Stimulated activated naive CD8-positive, alpha-beta T cell treated with anti-CD3 and anti-CD28 coated beads, Interleukin-15, Interleukin-2, amounts not matched to agents 100 U/mL and 50 U/mL, for 24 hours (primary cell): ENCODE measurements at regions not wholly inside any gene's neighbourhood (a gene's known extent, or its start where the extent isn't known, plus 50 kb on each side); places are given as distances from the start of the nearest gene placed in this dataset.

Source experiments
- ATAC-seq: fragments of 150-1000 bp; cut with Tn5 transposase; one replicate; pipeline ENCODE4 v1.10.0; 2021
- DNase-seq: peaks from one replicate; pipeline ENCODE4 v3.0.0; 2021

DNA sequence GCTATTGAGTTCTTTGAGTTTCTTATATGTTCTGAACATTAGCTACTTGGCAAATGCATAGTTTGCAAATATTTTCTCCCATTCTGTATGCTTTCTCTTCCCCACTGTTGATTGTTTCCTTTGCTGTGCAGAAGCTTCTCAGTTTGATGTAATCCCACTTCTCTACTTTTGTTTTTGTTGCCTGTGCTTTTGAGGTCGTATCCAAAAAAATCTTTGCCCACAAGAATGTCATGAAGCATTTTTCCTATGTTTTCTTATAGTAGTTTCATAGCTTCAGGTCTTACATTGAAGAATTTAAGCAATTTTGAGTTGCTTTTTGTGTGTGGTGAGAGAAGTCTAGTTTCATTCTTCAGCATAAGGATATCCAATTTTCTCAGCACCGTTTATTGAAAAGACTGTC lies 536.7 kb upstream of the ARGLU1 start:
- DNase-seq (no peak), ATAC-seq (no peak)

DNA sequence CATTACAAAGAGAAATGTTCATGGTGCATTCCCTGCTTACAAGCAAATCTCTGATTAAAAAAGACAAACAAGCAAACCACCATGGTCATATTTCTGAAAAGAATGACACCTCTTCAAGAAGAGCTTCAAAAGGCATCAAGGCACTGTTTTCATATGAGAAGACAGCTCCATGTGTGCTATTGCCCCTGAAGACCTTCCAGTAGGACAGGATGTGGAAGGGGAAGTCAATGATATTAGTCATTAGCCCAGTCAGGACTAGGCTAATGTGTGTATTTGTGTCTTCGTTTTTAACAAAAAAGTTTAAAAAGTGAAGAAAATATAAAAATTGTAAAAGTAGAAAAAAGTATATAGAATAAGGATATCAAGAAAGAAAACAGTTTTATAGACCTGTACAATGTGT lies 534.7 kb upstream of the ARGLU1 start:
- ATAC-seq (no peak), DNase-seq (no peak)

DNA sequence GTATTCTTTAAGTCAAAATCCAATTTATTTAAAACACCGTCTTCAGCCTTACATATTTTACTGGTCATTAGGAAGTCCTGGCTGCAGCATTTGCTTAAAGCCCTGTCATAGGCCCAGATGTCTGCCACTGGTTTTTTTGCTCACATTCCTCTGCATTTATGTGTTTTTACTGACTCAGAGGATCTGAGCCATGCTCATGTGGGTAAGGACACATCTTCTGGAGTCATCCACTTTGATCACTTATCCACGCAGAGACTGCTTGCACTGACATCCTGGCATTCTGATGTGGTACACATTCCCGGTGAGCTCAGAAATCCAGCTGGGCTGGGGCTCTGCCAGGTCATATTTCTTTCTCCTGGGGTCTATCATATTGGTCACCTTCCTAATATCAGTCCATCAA lies 531.7 kb upstream of the ARGLU1 start:
- no peak for DNase-seq

DNA sequence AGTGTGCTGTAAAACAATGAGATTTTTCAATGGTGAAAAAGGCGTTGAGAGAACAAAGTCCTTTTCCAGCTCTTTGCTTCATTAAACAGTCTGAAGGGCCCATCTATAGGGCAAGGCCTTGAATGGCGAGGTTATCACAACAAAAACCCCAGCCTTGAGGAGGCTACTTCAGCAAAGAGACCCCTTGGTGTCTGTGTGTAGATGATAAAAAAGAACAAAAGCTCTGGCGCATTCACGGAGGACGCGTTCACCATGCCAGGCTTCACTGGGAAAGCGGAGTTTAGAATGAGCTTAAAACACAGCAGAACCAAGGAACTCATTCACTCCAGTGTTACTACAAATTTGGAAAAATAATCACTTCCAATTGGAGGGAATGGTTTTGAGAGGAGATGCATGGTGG lies 530.0 kb upstream of the ARGLU1 start:
- ATAC-seq (no peak), DNase-seq (no peak)

More for the DNA sequence above, 531.7 kb upstream of the ARGLU1 start:
- ATAC-seq: no peak

DNA sequence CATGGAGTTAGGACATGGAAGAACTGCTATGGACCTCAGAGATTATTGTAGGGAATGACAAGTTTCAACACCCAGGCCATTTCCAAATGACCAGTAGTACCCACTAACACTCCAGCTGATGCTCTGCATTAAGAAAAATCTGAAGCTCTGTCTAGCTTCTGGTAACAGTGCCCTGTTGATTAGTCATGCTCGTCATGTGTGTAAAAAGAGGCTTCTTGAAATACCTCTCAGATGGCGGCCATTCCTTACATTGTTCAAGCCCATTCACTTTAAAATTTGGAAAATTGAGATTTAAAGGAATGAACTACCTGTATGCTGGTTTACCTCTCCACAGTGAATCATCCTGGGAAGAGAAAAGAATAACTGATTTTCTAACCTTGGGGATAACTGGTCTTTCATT lies 527.9 kb upstream of the ARGLU1 start:
- ATAC-seq (no peak), DNase-seq (no peak)

DNA sequence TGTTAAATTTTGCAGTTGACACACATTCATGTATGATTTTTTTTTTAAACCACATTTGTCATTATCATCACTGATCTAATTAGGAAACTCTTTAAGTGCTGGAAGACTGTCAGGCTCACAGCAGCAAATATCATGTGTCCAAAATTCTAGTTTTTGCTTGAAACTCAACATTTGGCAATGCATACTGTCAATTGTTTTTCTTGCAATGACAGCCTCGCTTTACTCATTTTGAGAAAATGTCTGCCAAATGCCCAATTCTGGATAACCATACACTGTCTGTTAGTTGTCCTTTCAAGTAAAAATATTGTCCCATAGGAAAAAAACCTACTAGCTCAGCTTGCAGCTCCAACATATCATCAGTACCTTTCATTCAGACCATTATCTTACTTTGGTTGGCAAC lies 523.9 kb upstream of the ARGLU1 start:
- DNase-seq: no peak
- ATAC-seq: no peak

DNA sequence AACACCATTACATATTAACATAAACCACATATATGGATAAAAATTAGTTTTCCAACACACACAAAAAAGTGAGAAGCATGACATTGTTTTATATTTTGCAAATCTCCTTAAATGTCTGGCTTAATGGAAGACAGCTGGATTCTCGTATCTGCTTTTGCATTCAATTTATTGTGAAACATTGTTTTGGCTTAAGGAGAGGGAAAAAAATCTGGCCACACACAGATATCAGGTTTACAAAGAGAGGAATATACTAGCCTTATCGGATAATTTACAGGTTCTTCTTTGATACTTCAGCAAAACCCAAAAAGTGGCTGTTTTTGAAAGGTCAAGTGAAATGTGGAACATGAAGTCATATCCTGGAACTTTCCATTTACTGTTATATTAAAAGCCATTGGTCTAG lies 523.5 kb upstream of the ARGLU1 start:
- ATAC-seq: no peak

DNA sequence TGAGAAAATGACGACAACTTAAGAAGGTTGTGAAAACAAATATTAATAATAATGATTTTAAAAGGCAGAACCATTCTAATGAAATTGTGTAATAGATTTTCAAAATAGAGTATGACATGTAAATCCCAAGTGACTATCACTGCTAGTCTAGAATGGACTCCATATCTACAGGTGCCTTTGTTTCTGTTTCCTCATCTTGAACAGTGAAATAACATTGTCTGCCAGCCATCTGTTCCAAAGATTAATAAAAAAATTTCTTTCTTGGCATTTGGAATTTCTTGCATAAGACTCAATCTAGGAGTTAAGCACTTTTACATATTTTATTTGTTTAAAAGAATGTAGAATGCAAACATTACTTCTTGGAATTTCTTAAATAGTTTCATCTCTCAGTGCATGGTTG lies 520.1 kb upstream of the ARGLU1 start:
- DNase-seq (no peak), ATAC-seq (no peak)

More for the DNA sequence above, 523.5 kb upstream of the ARGLU1 start:
- DNase-seq: no peak

DNA sequence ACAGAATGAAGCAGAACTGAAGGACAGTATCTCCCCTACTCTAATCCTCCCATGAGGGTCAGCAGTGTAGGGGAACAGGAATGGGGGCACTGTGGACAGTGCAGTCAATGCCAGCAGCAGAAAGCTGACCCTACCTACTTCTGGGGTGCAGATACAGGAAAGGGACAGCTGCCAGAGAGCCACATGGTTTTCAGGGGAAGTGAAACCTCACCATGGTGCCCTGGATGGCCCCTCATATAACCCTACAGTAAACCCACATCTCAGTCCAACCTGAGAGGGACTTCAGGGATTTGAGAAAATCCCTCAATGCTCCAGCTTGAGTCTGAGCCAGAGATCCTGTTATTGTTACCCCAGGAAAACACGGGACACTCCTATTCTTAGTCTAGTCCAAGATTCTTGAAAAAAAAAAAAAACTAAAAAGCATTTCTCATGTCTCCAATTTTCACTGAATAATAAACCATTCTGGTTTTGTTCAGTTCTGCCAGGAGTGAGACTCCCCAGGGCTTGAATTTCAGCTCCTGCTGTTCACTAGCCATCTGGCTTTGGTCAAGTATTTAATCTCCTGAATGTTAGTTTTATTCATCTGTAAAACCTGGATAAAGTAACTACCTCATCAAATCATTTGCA lies 511.6 kb upstream of the ARGLU1 start:
- DNase-seq: no peak
- ATAC-seq: no peak

DNA sequence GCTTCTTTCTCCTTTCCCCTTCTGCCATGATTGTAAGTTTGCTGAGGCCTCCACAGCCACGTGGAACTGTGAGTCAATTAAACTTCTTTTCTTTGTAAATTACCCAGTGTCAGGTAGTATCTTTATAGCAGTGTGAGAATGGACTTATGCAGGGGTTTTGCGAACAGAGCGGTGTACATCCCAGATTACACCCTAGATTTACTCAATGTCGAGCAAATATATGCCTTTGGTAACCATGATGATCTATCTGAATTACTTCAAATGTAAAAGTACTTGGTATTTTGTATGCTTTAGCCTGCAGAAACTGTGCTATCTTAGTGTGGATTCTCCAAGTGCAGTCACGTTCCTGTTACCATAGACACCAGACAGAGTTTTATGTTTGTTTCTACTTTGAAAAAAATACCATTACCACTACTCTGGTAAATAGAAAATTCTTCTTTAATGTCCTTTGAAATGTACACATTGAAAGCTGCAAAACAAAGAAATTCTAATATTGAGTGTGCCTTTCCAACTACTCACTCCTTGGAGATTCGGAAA lies 510.4 kb upstream of the ARGLU1 start:
- DNase-seq: no peak
- no peak for ATAC-seq

DNA sequence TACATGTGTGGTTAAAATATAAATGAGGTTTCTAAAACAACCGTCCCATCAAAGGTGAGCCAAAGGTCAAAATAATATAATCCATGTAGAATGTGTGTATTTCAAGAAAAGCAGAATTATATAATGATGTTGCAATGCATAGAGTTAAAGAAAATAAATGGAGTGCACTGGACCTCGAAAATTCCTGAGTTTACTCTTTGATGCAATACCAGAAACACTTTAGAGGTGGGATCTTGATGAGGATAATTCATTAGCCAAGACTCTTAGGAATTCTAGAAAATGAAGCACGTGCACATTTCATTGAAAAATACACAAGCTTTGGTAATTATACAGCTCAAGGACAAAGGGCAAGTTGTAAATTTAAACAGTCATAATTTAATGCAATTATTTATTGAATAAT lies 508.9 kb upstream of the ARGLU1 start:
- DNase-seq (no peak), ATAC-seq (no peak)

DNA sequence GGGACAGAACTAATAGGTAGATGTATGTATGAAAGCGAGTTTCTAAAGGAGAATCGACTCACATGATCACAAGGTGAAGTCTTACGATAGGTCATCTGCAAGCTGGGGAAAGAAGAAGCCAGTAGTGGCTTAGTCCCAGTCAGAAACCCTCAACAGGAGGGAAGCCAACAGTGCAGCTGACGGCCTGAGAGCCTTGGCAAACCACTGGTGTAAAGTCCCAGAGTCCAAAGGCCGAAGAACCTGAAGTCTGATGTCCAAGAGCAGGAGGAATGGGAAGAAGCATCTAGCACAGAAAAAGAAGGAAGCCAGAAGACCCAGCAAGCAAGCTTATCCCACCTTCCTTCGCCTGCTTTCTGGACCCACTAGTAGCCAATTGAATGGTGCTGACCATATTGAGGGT lies 507.6 kb upstream of the ARGLU1 start:
- no peak for ATAC-seq
- no peak for DNase-seq

DNA sequence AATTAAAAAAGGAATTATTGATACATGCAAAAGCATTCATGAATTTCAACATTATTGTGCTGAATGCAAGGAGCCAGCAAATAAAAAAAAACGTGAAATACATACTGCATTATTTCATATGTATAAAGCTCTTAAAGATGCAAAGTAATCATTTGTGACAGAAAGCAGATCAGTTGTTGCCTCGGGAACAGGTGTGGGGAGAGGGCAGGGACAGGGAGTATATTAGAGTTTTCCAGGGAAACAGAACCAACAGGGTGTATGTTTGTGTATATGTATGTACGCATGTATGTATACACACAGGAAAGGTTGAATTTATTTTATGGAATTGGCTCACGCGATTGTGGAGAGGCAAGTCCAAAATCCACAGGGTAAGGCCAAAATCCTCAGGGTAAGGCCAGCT lies 502.9 kb upstream of the ARGLU1 start:
- no peak for ATAC-seq
- DNase-seq: no peak

DNA sequence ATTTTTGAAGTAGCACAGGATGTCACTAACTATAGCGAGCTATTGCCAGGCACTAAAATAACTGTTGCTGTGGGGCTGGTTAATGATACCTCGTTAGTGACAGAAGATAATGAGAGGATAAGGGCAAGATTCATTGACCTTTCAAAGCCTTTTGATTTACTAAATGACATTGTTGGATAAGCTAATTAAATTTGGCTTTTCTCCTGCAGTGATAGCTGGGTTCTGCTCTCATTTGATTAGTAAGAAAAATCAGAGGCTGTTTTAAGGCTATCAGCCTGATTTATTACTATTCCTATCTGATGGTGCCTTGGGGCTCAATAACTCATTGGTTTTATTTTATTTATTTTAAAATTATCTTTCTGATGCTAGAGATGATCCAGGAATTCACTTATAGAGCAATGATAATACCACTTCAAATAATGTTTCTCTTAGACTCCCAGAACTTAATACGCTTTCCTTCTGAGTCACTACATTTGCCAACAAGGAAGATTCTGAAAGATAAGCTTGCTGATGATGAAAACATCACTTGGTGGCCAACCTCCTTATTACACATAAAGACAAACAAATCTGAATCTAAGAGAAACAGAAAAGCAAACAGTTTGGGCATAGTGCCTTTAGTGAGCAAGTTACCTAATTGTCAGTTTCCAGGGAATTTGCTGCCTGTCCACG lies 501.3 kb upstream of the ARGLU1 start:
- ATAC-seq (no peak), DNase-seq (no peak)

DNA sequence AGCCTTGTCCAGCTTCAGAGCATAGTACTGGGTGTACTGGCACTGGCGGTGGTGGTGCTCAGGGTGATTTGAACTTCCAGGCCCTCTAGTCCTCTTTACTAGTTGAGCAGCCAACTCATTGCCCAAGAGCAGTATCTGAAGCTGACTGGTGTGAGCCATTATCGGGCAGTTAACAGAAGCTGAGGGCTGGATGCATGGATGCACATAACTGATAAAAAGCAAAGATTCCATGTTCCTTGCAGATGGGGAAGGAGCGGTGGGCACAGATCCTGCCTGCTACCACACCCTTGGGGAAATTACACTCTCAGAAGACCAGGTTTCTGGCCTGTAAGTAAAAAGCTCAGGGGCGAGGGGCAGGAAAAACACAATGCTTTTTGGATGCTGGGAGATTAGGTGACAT lies 499.4 kb upstream of the ARGLU1 start:
- no peak for ATAC-seq
- DNase-seq: no peak

DNA sequence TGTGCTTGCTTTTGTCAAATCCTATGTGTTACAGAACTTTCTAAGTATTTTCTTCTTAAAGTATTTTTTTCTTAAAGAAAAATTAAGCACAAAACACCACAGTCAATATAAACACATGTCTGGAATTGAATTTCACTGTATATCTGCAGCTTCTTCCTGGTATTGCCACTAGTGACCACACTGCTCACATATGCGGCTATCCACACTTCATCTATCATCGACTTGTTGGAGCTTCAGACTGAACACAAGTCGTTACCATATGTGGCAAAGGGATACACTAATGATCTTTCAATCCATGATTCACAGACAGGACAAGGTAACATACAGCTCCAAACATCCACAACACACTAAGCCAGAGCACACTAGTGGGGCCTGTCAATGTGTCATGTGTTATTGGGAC lies 498.4 kb upstream of the ARGLU1 start:
- ATAC-seq: no peak
- no peak for DNase-seq

DNA sequence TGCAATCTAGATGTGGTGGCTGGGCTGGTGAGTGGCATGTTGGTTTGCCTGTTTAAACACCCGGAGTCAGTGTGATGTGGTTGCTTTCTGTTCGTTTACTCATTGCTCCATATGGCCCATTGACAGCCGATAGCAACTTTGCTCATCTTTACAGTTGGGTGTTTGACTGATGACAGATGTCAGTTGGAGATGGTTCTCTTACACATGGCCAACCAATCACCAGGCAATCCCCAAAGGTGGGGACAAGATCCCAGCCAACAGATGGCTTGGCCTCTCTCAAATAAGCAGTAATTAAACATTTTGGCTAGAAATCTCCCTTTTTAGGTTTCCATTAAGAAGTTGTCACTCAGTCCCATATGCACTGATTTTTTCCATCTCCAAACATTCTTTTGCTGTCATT lies 497.1 kb upstream of the ARGLU1 start:
- DNase-seq (no peak), ATAC-seq (no peak)

DNA sequence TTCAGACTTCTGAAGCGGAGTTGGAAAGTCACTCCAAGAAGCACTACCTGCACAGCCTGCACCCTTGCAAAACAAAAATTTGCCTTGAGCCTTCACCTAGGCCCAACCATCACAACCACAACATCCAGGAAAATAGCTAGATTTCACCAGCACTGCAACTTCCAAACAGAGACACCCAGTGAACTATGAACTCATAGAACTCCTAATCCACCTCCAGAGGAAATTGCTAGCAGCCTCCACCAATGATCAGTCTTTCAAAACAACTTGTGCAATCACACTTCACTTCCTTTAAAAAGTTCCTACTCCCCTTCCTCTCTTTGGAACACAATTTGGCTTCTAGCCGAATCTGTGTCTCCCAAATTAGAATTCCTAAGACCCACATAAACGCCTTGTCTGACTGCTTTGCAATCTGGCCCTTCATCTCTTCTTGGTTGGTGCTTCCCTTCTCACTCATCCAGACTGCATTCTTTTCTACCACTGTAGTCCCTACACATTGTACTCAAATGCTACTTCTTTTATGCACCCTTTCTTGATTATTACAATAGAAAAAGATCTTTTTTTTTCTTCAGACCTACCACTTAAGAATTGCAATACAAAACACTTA lies 489.2 kb upstream of the ARGLU1 start:
- ATAC-seq: no peak
- no peak for DNase-seq

DNA sequence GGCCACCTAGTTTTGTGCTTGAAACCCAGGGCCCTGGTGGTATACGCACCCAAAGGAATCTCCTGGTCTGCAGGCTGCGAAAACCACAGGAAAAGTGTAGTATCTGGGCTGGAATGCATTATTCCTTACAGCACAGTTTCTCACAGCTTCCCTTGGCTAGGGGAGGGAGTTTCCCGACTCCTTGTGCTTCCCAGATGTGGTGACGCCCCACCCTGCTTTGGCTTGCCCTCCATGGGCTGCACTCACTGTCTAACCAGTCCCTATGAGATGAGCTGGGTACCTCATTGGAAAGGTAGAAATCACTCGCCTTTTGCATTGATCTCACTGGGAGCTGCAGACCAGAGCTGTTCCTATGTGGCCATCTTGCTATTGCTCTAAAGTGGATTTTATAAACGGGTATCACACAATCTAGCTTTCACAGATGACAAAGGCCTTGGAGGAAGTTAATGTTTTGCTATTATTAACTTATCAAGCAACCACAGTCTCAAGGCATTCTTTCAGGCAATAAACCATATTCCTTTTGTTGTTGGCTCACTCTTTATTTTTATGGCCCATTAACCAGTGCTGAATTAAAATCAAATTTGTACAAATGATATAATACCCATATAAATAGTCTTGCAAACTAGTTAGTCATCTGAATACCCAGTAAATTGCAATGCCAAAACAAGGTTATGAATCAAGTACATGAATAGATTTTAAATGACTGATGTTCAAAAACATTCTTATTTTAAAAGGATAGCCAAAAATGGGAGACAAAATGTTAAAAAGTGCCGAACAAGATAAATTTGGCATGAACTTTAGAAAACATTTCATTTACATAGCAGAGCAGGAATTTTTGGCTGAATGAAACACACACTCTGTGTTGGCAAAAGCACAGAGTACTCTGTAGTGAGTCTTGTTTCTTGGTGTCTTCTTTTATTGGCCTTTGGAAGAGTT lies 475.4 kb upstream of the ARGLU1 start:
- DNase-seq (no peak), ATAC-seq (no peak)

DNA sequence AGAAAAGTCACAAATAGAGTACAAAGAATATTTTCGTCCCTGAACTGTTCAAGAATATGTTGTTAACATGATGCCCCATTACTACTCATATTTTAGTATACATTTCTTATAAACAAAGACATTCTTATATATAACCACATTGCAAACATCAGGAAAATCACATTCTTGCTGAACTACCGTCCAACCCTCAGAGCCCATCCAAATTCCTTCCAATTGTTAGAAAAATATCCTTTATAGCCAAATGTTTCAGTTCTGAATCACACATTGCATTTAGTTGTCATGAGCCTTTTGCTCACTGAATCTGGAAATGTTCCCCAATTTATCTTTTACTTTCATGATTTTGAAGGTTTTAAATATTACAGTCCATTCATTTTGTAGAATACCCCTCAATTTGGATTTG lies 467.8 kb upstream of the ARGLU1 start:
- DNase-seq: no peak
- ATAC-seq: no peak

DNA sequence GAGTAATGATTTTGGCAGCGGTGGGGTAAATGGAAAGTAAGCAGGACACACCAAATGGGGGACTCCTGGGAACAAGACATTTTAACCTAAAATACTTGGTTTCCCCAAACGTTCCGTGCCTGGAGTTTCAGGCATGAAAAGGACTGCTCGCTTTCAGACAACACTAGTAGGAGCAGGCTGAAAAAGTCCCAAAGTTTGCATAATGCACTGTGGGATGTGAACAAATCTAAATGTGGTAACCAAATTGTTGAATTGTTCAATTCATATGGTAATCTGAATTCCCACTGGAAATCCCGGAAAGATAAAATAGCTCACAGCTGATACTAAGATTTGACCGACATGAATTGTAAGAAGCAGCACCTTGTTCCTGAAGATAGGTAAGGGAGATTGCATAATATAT lies 467.2 kb upstream of the ARGLU1 start:
- ATAC-seq: no peak
- DNase-seq: no peak

DNA sequence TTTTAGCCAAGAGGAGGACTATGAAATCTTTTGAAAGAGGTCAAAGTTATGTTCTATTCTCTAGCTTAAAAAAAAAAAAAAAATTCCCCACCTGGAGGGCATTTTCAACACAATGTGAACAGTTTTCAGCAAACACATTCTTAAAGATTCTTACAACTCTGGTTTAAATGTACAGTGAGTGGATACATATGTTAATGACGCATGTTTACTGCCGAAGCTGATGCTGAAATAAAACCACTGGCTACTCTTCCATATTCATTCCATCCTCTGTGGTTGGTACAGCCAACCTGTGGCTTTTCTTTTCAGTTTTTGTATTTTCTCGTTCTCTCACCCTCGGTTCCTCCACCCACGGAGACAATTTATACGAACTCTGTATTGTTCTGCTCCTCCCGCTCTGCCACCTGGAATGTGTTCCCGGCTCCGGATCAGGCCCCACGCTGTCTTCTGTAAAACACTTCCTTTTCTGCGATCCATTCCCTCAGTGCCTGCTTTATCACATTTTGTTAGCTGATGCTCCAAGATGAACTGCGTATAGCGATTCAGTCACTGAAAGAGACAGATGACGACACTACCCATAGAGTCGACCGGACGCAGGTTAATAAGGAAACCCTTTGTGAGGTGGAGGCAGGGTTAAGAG lies 466.4 kb upstream of the ARGLU1 start:
- no peak for ATAC-seq
- no peak for DNase-seq
